IPS DF 4.7 (cell line): ENCODE measurements at regions not wholly inside any gene's neighbourhood (a gene's known extent, or its start where the extent isn't known, plus 50 kb on each side); places are given as distances from the start of the nearest gene placed in this dataset.
"Not testable (repeated sequence)": the region's sequence is repeated elsewhere in the genome, so short reads cannot be mapped to it uniquely, and the experiment has no call there.

ENCODE experiments used
- DNase-seq: peaks from one replicate; pipeline ENCODE4 v3.0.0-alpha.2; 2013; ENCODE audit warnings: low spot score; ENCODE audit errors: extremely low read depth

- DNase-seq: no peak
Measured at GRCh38 chr6:48747040-48747439, 636.0 kb upstream of the PTCHD4 start.

DNA sequence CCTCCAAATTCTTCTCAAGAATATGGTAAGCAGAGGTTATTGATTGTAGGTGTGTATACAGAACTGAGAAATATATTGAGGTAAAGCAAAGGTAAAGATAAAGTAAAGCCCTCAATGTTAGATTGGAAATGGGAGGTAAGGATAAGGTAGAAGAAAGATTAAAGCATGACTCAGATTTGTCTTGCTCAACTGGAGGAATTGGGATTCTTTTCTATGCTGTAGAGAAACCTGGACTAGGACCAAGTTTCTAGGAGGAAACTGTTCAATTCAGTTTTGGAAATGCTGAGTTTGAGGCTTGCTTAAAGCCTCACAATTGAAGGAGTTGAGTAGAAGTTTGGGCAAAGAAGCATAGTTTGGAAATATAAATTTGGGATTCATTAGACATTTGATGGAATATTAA, 634.0 kb upstream of the PTCHD4 start:
- DNase-seq: no peak

- no peak for DNase-seq
Measured at GRCh38 chr6:48743738-48744137, 632.7 kb upstream of the PTCHD4 start.

GRCh38 chr6:48736501-48737206, 625.7 kb upstream of the PTCHD4 start:
- DNase-seq: no peak

- DNase-seq: no peak
Measured at GRCh38 chr6:48735846-48736245, 624.8 kb upstream of the PTCHD4 start.

GRCh38 chr6:48733581-48733980, 622.6 kb upstream of the PTCHD4 start:
- DNase-seq: no peak

- DNase-seq: no peak
Measured at GRCh38 chr6:48714699-48715098, 603.7 kb upstream of the PTCHD4 start.

- no peak for DNase-seq
Measured at GRCh38 chr6:48714250-48714649, 603.3 kb upstream of the PTCHD4 start.

DNA sequence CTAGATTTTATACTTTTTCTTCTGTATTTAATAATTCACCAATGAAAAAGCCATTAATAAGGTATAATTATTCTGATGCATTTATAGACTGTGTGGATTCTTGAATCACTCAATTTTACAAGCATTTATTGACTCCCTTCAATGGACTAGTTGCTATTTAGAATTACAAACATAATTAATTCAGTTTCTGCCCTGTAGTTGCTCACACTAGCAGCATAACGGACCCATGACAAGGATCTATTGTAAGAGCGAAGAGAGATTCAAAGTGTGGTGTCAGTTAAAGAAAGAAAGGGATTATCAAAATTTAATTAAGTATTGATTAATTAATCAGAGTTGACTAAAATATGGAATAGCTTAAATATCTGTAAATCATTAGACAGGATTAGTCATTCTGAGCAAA, 602.6 kb upstream of the PTCHD4 start:
- DNase-seq: no peak

DNA sequence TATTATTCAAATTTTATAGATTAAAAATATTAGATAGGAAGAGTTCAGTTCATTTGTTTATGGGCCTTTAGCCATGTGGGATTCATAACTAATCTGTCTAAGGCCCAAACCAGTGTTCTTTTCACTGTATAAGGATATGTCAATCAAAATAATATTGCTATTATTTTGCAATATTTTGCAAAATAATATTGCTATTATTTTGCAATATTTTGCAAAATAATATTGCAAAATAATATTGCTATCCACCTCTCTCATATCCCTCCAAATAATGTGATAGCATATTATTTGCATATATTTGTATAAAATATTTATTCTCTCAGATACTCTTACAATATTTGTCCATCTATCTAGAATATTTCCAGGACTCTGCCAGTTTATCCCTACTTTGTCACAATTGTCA, 595.3 kb upstream of the PTCHD4 start:
- no peak for DNase-seq

- no peak for DNase-seq
Measured at GRCh38 chr6:48701572-48701971, 590.6 kb upstream of the PTCHD4 start.

DNA sequence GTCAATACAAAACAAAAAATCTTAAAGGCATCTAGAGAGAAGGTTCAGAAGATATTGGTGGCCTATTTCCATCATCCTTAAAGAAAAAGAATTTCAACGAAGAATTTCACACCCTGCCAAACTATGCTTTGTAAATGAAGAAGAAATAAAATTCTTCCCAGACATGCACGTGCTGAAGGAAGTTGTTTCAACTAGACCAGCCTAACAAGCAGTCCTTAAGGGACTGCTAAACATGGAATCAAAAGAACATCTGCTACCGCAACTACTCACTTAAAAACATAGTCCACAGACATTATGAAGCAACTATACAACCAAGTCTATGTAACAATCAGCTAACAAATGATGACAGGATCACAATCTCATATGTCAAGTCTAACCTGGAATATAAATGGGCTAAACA, 584.9 kb upstream of the PTCHD4 start:
- no peak for DNase-seq

GRCh38 chr6:48691420-48691819, 580.4 kb upstream of the PTCHD4 start:
- DNase-seq: no peak

DNA sequence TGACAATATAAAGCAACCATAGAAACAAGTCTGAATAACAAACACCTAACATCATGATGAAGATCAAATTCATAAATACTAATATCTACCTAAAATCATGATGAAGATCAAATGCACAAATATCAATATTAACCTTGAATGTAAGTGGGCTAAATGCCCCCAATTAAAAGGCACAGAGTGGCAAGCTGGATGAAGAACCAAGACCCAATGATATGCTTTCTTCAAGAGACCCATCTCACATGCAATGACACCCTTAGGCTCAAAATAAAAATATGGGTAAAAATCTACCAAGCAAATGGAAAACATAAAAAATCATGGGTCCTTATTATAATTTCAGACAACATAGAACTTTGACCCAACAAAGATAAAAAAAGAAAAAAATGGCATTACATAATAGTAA, 578.5 kb upstream of the PTCHD4 start:
- DNase-seq: no peak

- DNase-seq: no peak
Measured at GRCh38 chr6:48678390-48678789, 567.4 kb upstream of the PTCHD4 start.

DNA sequence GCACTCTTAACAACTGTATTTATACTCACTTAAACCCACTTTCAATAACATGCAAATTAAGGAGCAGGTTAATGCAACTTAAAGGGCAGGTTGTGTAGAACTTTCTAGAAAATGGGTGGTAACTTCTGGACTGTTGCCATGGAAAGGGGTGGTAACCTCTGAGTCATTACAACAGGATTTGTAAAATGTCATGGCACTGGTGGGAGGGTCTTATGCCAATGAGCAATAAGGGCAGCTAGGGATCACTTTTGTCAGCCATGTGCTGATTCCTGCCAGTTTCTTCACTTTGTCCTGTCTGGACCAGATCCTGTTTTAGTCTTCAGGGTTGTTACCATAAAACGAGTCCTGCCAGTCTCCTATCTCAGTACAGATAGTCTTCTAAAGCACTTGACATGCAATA, 560.5 kb upstream of the PTCHD4 start:
- no peak for DNase-seq

GRCh38 chr6:48670546-48670945, 559.5 kb upstream of the PTCHD4 start:
- no peak for DNase-seq

- DNase-seq: no peak
Measured at GRCh38 chr6:48667797-48668196, 556.8 kb upstream of the PTCHD4 start.

DNA sequence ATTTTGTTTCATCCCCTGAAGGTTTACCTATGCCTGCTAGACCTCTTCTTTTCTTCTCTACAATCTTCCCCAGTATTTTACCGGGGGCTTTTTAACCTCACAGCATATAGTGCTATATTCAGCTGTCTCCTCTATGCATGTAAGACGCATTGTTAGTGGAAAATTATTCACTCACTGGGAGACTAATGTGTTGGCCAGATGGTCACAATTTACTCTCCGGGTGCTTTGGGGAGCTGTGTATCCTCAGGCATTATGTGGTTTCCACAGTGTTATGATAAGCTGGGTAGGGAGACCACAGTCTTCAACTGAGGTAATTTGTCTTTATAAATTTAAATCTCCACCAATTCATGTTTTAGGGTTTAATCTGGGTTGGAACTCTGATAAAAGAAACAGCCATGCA, 553.8 kb upstream of the PTCHD4 start:
- DNase-seq: no peak

DNA sequence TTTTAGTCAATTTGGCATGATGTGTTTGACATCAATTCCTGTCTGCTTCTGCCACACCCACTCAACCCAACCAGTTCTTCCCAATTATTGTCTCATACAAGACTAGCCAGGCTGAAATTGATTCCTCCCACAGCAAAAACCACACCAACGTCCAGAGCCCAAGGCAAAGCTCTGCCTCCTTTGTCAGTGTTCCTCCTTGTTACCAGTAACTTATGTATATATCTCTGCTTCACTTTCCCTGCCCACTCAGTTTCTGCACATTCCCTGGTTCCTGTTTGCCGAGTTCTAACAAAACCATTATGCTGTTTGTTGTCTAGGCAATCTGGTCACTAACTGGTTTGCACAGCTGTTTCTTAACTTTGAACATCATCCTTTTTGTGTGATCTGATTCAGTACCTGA, 547.9 kb upstream of the PTCHD4 start:
- DNase-seq: no peak

DNA sequence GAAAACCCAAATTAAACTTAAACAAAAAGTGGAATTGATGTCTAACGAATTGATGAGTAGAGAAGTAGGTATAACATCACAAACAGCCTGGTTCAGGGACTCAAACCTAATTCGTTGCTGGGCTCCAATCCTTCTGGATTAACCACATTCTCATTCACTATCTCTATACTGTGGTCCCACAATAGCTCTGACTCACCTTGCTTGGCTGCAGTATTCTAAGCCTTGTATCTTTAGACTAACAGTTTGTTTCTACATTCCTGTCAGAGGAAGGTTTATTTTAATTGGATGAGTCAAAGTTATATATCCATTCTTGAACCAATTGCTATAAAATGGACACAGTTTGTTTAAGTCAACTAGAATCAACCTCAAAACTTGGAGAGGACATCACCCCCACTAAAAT, 530.5 kb upstream of the PTCHD4 start:
- DNase-seq: no peak

DNA sequence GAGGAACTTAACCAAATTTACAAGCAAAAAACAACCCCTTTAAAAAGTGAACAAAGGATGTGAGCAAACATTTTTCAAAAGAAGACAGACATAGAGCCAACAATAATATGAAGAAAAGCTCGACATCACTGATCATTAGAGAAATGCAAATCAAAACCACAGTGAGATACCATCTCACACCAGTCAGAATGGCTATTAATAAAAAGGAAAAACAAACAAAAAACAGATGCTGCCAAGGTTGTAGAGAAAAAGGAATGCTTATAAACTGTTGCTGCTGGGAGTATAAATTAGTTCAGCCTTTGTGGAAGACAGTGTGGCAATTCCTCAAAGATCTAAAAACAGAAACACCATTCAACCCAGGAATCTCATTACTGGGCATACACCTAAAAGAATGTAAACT, 527.8 kb upstream of the PTCHD4 start:
- not testable (repeated sequence) for DNase-seq

DNA sequence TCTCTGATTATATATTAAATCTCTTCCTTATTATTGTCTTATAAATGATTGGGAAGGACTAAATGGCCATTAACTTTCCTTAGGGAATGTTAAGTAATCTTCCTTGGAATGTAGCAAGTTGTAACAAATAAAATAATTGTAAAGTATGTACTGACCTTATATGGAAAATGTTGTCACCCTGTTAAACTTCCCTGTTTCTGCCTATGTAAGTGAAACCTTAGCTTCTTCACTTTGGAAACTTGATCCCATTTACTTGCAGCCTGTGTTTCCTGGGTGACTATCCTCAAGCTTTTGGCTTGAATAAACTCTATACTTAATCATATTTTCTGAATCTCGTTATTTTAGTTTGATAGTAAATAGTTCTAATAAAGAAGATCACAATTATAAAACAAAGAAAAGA, 519.5 kb upstream of the PTCHD4 start:
- no peak for DNase-seq

- DNase-seq: no peak
Measured at GRCh38 chr6:48628316-48628715, 517.3 kb upstream of the PTCHD4 start.
